GM19328 (cell line): ENCODE measurements at regions not wholly inside any gene's neighbourhood (a gene's known extent, or its start where the extent isn't known, plus 50 kb on each side); places are given as distances from the start of the nearest gene placed in this dataset.
A peak's percentile ranks its signal among the peaks of the same experiment; 100 is the strongest.

Experiments
- ATAC-seq: cut with Tn5 transposase; IDR thresholded peaks from one replicate; pipeline ENCODE4 v1.9.1; 2021; ENCODE audit warnings: mild to moderate bottlenecking, moderate library complexity; ENCODE audit not compliant: unreplicated experiment

- ATAC-seq, result no peak
These were observed 634.0 kb downstream of the SPOCK3 start for GRCh38 chr4:166600264-166600663.

GRCh38 chr4:166602068-166602467 is 632.2 kb downstream of the SPOCK3 start:
- ATAC-seq, result no peak

- peak; percentile 52 for ATAC-seq
These were observed 611.8 kb downstream of the SPOCK3 start for GRCh38 chr4:166622425-166622977.

GRCh38 chr4:166625018-166625637 is 609.2 kb downstream of the SPOCK3 start:
- ATAC-seq, result no peak

- ATAC-seq, result no peak
These were observed 605.8 kb downstream of the SPOCK3 start for GRCh38 chr4:166628454-166628853.

- ATAC-seq, result no peak
These were observed 598.9 kb downstream of the SPOCK3 start for GRCh38 chr4:166635367-166635766.

- no peak for ATAC-seq
These were observed 596.5 kb downstream of the SPOCK3 start for GRCh38 chr4:166637816-166638215.

GRCh38 chr4:166655231-166655630 is 579.1 kb downstream of the SPOCK3 start:
- no peak for ATAC-seq

- ATAC-seq, result no peak
These were observed 578.6 kb downstream of the SPOCK3 start for GRCh38 chr4:166655705-166656104.

- ATAC-seq, result no peak
These were observed 577.0 kb downstream of the SPOCK3 start for GRCh38 chr4:166657261-166657660.

GRCh38 chr4:166658585-166658984 is 575.7 kb downstream of the SPOCK3 start:
- ATAC-seq, result no peak

GRCh38 chr4:166662266-166662843 is 571.9 kb downstream of the SPOCK3 start:
- peak; percentile 93 for ATAC-seq

- ATAC-seq, result no peak
These were observed 564.0 kb downstream of the SPOCK3 start for GRCh38 chr4:166670341-166670740.

GRCh38 chr4:166673911-166674310 is 560.4 kb downstream of the SPOCK3 start:
- ATAC-seq, result no peak

GRCh38 chr4:166675411-166675810 is 558.9 kb downstream of the SPOCK3 start:
- ATAC-seq, result no peak

- no peak for ATAC-seq
These were observed 553.5 kb downstream of the SPOCK3 start for GRCh38 chr4:166680796-166681195.

GRCh38 chr4:166682200-166682599 is 552.1 kb downstream of the SPOCK3 start:
- no peak for ATAC-seq
